ENCODE measurements at regions not wholly inside any gene's neighbourhood (a gene's known extent, or its start where the extent isn't known, plus 50 kb on each side); places are given as distances from the start of the nearest gene placed in this dataset.

GRCh38 chr16:86683441-86684194, 105.3 kb downstream of the FOXL1 start:
- TF ChIP-seq POLR2A (IDR thresholded peaks at IDR 0.05; ENCODE audit: low read length) (no peak), GATA1 (IDR thresholded peaks at IDR 0.05; ENCODE audit: low read depth, low read length) (no peak)

All from erythroblast (primary cell).